Thymus (tissue), 11 donors: ENCODE measurements at regions not wholly inside any gene's neighbourhood (a gene's known extent, or its start where the extent isn't known, plus 50 kb on each side); places are given as distances from the start of the nearest gene placed in this dataset.

ENCODE experiments used
- DNase-seq, 9 donors: peaks; one replicate each; pipeline ENCODE4 v3.0.0-alpha.2; 2013; ENCODE audit warnings: low spot score in 9 of 9, low read depth in 6 of 9, missing footprints in 1 of 9
- H3K27ac ChIP-seq, 2 donors: one replicate each; pipeline ENCODE4 v1.5.1; 2013; ENCODE audit warnings: control low read depth in 1 of 2, low read depth in 1 of 2, low read length in 1 of 2, mild to moderate bottlenecking in 1 of 2, moderate library complexity in 1 of 2
- H3K27me3 ChIP-seq, 2 donors: one replicate each; pipeline ENCODE4 v1.5.1; 2013; ENCODE audit warnings: low read length in 1 of 2; ENCODE audit not compliant: control insufficient read depth in 2 of 2, insufficient read depth in 1 of 2
- H3K36me3 ChIP-seq, 2 donors: one replicate each; pipeline ENCODE4 v1.5.1; 2013; ENCODE audit warnings: low read length in 1 of 2, mild to moderate bottlenecking in 1 of 2, moderate library complexity in 1 of 2; ENCODE audit not compliant: control insufficient read depth in 2 of 2, insufficient read depth in 2 of 2
- H3K4me1 ChIP-seq, 2 donors: one replicate each; pipeline ENCODE4 v1.5.1; 2013; ENCODE audit warnings: low read length in 2 of 2; ENCODE audit not compliant: control insufficient read depth in 2 of 2, insufficient read depth in 2 of 2
- H3K4me3 ChIP-seq, 2 donors: one replicate each; pipeline ENCODE4 v1.5.1; 2013; ENCODE audit warnings: low read length in 2 of 2, control low read depth in 1 of 2, mild to moderate bottlenecking in 1 of 2
- H3K9me3 ChIP-seq, 2 donors: one replicate each; pipeline ENCODE4 v1.5.1; 2013; ENCODE audit warnings: low read length in 1 of 2, mild to moderate bottlenecking in 1 of 2; ENCODE audit not compliant: control insufficient read depth in 2 of 2, insufficient read depth in 1 of 2
- WGBS: extraction: QIAGEN DNeasy Blood & Tissue Kit; methylation state at CpG from one replicate; pipeline ENCODE4 v1.1.7; 2013; 5-methylcytosine and 5-hydroxymethylcytosine counted together
- donor health status: healthy.

- WGBS, result 94% methylated on average over 3 of the region's 3 CpGs
- H3K27me3 ChIP-seq, result no peaks in the 10 kb centered on the region
- no peak overlapping the region for H3K4me3 ChIP-seq
- no peaks in the 10 kb centered on the region for H3K4me1 ChIP-seq
- H3K36me3 ChIP-seq, result no peaks in the 10 kb centered on the region
- no peak for DNase-seq
- H3K27ac ChIP-seq, result no peak overlapping the region
- H3K9me3 ChIP-seq, result no peaks in the 10 kb centered on the region
These were observed 1873.7 kb upstream of the IGFBP7 start for GRCh38 chr4:58983887-58984286.

- 89% methylated on average over 1 of the region's 1 CpG for WGBS
- no peaks in the 10 kb centered on the region for H3K27me3 ChIP-seq
- no peak for DNase-seq
- no peak overlapping the region for H3K27ac ChIP-seq
- no peak overlapping the region for H3K4me3 ChIP-seq
- H3K36me3 ChIP-seq, result no peaks in the 10 kb centered on the region
- H3K4me1 ChIP-seq, result no peaks in the 10 kb centered on the region
- H3K9me3 ChIP-seq, result no peaks in the 10 kb centered on the region
These were observed 1892.0 kb upstream of the IGFBP7 start for GRCh38 chr4:59002148-59002547.

GRCh38 chr4:59024257-59024656 lies 1914.1 kb upstream of the IGFBP7 start:
- Histone ChIP-seq H3K4me3 (no peak overlapping the region), H3K27me3 (no peaks in the 10 kb centered on the region), H3K27ac (no peak overlapping the region), H3K4me1 (no peaks in the 10 kb centered on the region), H3K9me3 (no peaks in the 10 kb centered on the region), H3K36me3 (no peaks in the 10 kb centered on the region)
- no peak for DNase-seq

GRCh38 chr4:59037812-59038211 lies 1927.6 kb upstream of the IGFBP7 start:
- no peaks in the 10 kb centered on the region for H3K9me3 ChIP-seq
- DNase-seq, result no peak
- H3K36me3 ChIP-seq, result no peaks in the 10 kb centered on the region
- H3K27me3 ChIP-seq, result no peaks in the 10 kb centered on the region
- WGBS, result 88% methylated on average over 1 of the region's 1 CpG
- no peaks in the 10 kb centered on the region for H3K4me1 ChIP-seq
- no peak overlapping the region for H3K4me3 ChIP-seq
- no peak overlapping the region for H3K27ac ChIP-seq

GRCh38 chr4:59039046-59039445 lies 1928.9 kb upstream of the IGFBP7 start:
- no peaks in the 10 kb centered on the region for H3K36me3 ChIP-seq
- H3K9me3 ChIP-seq, result no peaks in the 10 kb centered on the region
- no peak overlapping the region for H3K27ac ChIP-seq
- DNase-seq, result no peak
- H3K4me3 ChIP-seq, result no peak overlapping the region
- H3K27me3 ChIP-seq, result no peaks in the 10 kb centered on the region
- no peaks in the 10 kb centered on the region for H3K4me1 ChIP-seq
- WGBS, result 97% methylated on average over 6 of the region's 6 CpGs

GRCh38 chr4:59044286-59044900 lies 1934.2 kb upstream of the IGFBP7 start:
- no peaks in the 10 kb centered on the region for H3K4me1 ChIP-seq
- no peaks in the 10 kb centered on the region for H3K9me3 ChIP-seq
- DNase-seq, result no peak
- 83% methylated on average over 5 of the region's 5 CpGs for WGBS
- H3K4me3 ChIP-seq, result no peak overlapping the region
- no peaks in the 10 kb centered on the region for H3K27me3 ChIP-seq
- no peak overlapping the region for H3K27ac ChIP-seq
- H3K36me3 ChIP-seq, result no peaks in the 10 kb centered on the region

GRCh38 chr4:59054086-59054485 lies 1943.9 kb upstream of the IGFBP7 start:
- Histone ChIP-seq H3K4me1 (no peaks in the 10 kb centered on the region), H3K9me3 (no peaks in the 10 kb centered on the region), H3K4me3 (no peak overlapping the region), H3K36me3 (no peaks in the 10 kb centered on the region), H3K27ac (no peak overlapping the region), H3K27me3 (no peaks in the 10 kb centered on the region)
- no peak for DNase-seq
- WGBS, result 87% methylated on average over 1 of the region's 1 CpG

GRCh38 chr4:59057804-59058203 lies 1947.6 kb upstream of the IGFBP7 start:
- 97% methylated on average over 2 of the region's 2 CpGs for WGBS
- Histone ChIP-seq H3K4me3 (no peak overlapping the region), H3K36me3 (no peaks in the 10 kb centered on the region), H3K9me3 (peaks cover 0 to 11% of the 10 kb centered on the region in 2 donors), H3K4me1 (no peaks in the 10 kb centered on the region), H3K27ac (no peak overlapping the region), H3K27me3 (no peaks in the 10 kb centered on the region)
- no peak for DNase-seq

GRCh38 chr4:59058543-59058942 lies 1948.4 kb upstream of the IGFBP7 start:
- no peak for DNase-seq
- 47% methylated on average over 2 of the region's 2 CpGs for WGBS
- no peak overlapping the region for H3K27ac ChIP-seq
- H3K27me3 ChIP-seq, result no peaks in the 10 kb centered on the region
- H3K36me3 ChIP-seq, result no peaks in the 10 kb centered on the region
- H3K4me3 ChIP-seq, result no peak overlapping the region
- H3K4me1 ChIP-seq, result no peaks in the 10 kb centered on the region
- H3K9me3 ChIP-seq, result peaks cover 0 to 11% of the 10 kb centered on the region in 2 donors
